H9 (cell line): ENCODE measurements at regions not wholly inside any gene's neighbourhood (a gene's known extent, or its start where the extent isn't known, plus 50 kb on each side); places are given as distances from the start of the nearest gene placed in this dataset.

Source experiments
- DNase-seq: peaks from one replicate; pipeline ENCODE4 v3.0.0-alpha.2; 2017
- H2AFZ ChIP-seq: one replicate; pipeline ENCODE4 v1.6.1; 2013; ENCODE audit warnings: mild to moderate bottlenecking, low read length, control low read depth, moderate library complexity
- H2AK5ac ChIP-seq: 2 replicates; pipeline ENCODE4 v1.6.1; 2013; ENCODE audit warnings: low read length, control low read depth, mixed read lengths; ENCODE audit not compliant: insufficient read length
- H2BK120ac ChIP-seq: one replicate; pipeline ENCODE4 v1.6.1; 2013; ENCODE audit warnings: low read depth, mild to moderate bottlenecking, low read length, control low read depth, inconsistent platforms; ENCODE audit not compliant: poor library complexity, severe bottlenecking
- H2BK12ac ChIP-seq: 2 replicates; pipeline ENCODE4 v1.6.1; 2013; ENCODE audit warnings: low read length, control low read depth, mixed read lengths, low read depth; ENCODE audit not compliant: insufficient read length
- H2BK15ac ChIP-seq: 2 replicates; pipeline ENCODE4 v1.6.1; 2013; ENCODE audit warnings: low read depth, low read length, control low read depth
- H2BK20ac ChIP-seq: one replicate; pipeline ENCODE4 v1.6.1; 2013; ENCODE audit warnings: low read depth, mild to moderate bottlenecking, low read length, control low read depth, inconsistent platforms; ENCODE audit not compliant: poor library complexity, severe bottlenecking
- H2BK5ac ChIP-seq: 2 replicates; pipeline ENCODE4 v1.6.1; 2013; ENCODE audit warnings: low read length, control low read depth, mixed read lengths; ENCODE audit not compliant: insufficient read length
- H3K14ac ChIP-seq: 2 replicates; pipeline ENCODE4 v1.6.1; 2013; ENCODE audit warnings: low read length, control low read depth; ENCODE audit not compliant: insufficient read depth
- H3K18ac ChIP-seq: 2 replicates; pipeline ENCODE4 v1.6.1; 2013; ENCODE audit warnings: low read depth, mild to moderate bottlenecking, mixed read lengths, low read length, control low read depth; ENCODE audit not compliant: insufficient read length
- H3K23ac ChIP-seq: 2 replicates; pipeline ENCODE4 v1.6.1; 2013; ENCODE audit warnings: low read length, control low read depth, mixed read lengths, low read depth; ENCODE audit not compliant: insufficient read length
- H3K23me2 ChIP-seq: 2 replicates; pipeline ENCODE4 v1.6.1; 2013; ENCODE audit warnings: low read depth, mild to moderate bottlenecking, mixed read lengths, low read length, control low read depth; ENCODE audit not compliant: insufficient read length, poor library complexity, severe bottlenecking
- H3K27ac ChIP-seq: 2 replicates; pipeline ENCODE4 v1.5.1; 2013; ENCODE audit warnings: low read length, control low read depth, mixed read lengths, low read depth; ENCODE audit not compliant: insufficient read length
- H3K27me3 ChIP-seq: 2 replicates; pipeline ENCODE4 v1.6.1; 2013; ENCODE audit warnings: low read length, control low read depth, inconsistent platforms; ENCODE audit not compliant: insufficient read depth
- H3K4ac ChIP-seq: 2 replicates; pipeline ENCODE4 v1.6.1; 2013; ENCODE audit warnings: low read depth, mild to moderate bottlenecking, control low read depth, inconsistent platforms, low read length, moderate library complexity
- H3K4me1 ChIP-seq: 2 replicates; pipeline ENCODE4 v1.6.1; 2013; ENCODE audit warnings: low read length, control low read depth, inconsistent platforms; ENCODE audit not compliant: insufficient read depth
- H3K4me2 ChIP-seq: 2 replicates; pipeline ENCODE4 v1.6.1; 2013; ENCODE audit warnings: low read length, control low read depth, mixed read lengths; ENCODE audit not compliant: insufficient read length, insufficient read depth
- H3K56ac ChIP-seq: 2 replicates; pipeline ENCODE4 v1.6.1; 2013; ENCODE audit warnings: low read depth, mild to moderate bottlenecking, mixed read lengths, low read length, control low read depth; ENCODE audit not compliant: insufficient read length
- H3K79me1 ChIP-seq: 2 replicates; pipeline ENCODE4 v1.6.1; 2013; ENCODE audit warnings: low read depth, mild to moderate bottlenecking, moderate library complexity, low read length, control low read depth, inconsistent platforms; ENCODE audit not compliant: insufficient read depth, poor library complexity, severe bottlenecking
- H3K79me2 ChIP-seq: 2 replicates; pipeline ENCODE4 v1.6.1; 2013; ENCODE audit warnings: low read length, control low read depth, inconsistent platforms; ENCODE audit not compliant: insufficient read depth
- H3K9ac ChIP-seq: 2 replicates; pipeline ENCODE4 v1.6.1; 2013; ENCODE audit warnings: low read length, control low read depth, mixed read lengths; ENCODE audit not compliant: insufficient read length; ENCODE audit errors: extremely low read depth
- H3K9me3 ChIP-seq: one replicate; pipeline ENCODE4 v1.6.1; 2013; ENCODE audit warnings: low read depth, low read length, inconsistent platforms; ENCODE audit not compliant: control insufficient read depth
- H3T11ph ChIP-seq: one replicate; pipeline ENCODE4 v1.6.1; 2013; ENCODE audit warnings: mild to moderate bottlenecking, low read length, control low read depth, inconsistent platforms
- H4K20me1 ChIP-seq: one replicate; pipeline ENCODE4 v1.6.1; 2013; ENCODE audit not compliant: control insufficient read depth, insufficient read length, insufficient read depth
- H4K5ac ChIP-seq: 2 replicates; pipeline ENCODE4 v1.6.1; 2013; ENCODE audit warnings: low read depth, mild to moderate bottlenecking, mixed read lengths, low read length, control low read depth; ENCODE audit not compliant: insufficient read length
- H4K8ac ChIP-seq: replicated peaks from 2 replicates; pipeline ENCODE4 v1.6.1; 2013; ENCODE audit warnings: low read length, control low read depth, mixed read lengths, low read depth; ENCODE audit not compliant: insufficient read length
- H4K91ac ChIP-seq: 2 replicates; pipeline ENCODE4 v1.6.1; 2013; ENCODE audit warnings: low read depth, mild to moderate bottlenecking, moderate library complexity, mixed read lengths, low read length, control low read depth; ENCODE audit not compliant: insufficient read length
- H3K27ac Mint-ChIP-seq, 3 experiments: 2 replicates in 2 of 3; 3 replicates in 1 of 3; pipeline ENCODE4 v1.8.0; 2020 to 2021; ENCODE audit warnings: mixed read lengths in 3 of 3, mild to moderate bottlenecking in 1 of 3, moderate library complexity in 1 of 3
- H3K27me3 Mint-ChIP-seq: 2 replicates; pipeline ENCODE4 v1.8.0; 2021; ENCODE audit warnings: low read depth, mild to moderate bottlenecking, moderate library complexity, mixed read lengths
- H3K36me3 Mint-ChIP-seq, 3 experiments: 2 replicates in 2 of 3; 3 replicates in 1 of 3; pipeline ENCODE4 v1.8.0; 2020 to 2021; ENCODE audit warnings: low read depth in 3 of 3, mixed read lengths in 3 of 3; ENCODE audit not compliant: insufficient read depth in 1 of 3
- H3K4me1 Mint-ChIP-seq, 2 experiments: 2 replicates each; pipeline ENCODE4 v1.8.0; 2020; ENCODE audit warnings: mixed read lengths in 2 of 2
- H3K4me3 Mint-ChIP-seq, 2 experiments: 2 replicates in 1 of 2; 3 replicates in 1 of 2; pipeline ENCODE4 v1.8.0; 2020 to 2021; ENCODE audit warnings: mild to moderate bottlenecking in 2 of 2, mixed read lengths in 2 of 2, moderate library complexity in 1 of 2
- H3K9me3 Mint-ChIP-seq, 2 experiments: 2 replicates in 1 of 2; 3 replicates in 1 of 2; pipeline ENCODE4 v1.8.0; 2020; ENCODE audit warnings: mild to moderate bottlenecking in 2 of 2, mixed read lengths in 2 of 2, moderate library complexity in 1 of 2
- TF ChIP-seq, protein P1 (sequence below): fragments of 200-600 bp; sonication (generic); conservative IDR thresholded peaks from 3 replicates; pipeline ENCODE4 v1.8.0; 2021; ENCODE audit warnings: antibody characterized with exemption, mild to moderate bottlenecking

DNA sequence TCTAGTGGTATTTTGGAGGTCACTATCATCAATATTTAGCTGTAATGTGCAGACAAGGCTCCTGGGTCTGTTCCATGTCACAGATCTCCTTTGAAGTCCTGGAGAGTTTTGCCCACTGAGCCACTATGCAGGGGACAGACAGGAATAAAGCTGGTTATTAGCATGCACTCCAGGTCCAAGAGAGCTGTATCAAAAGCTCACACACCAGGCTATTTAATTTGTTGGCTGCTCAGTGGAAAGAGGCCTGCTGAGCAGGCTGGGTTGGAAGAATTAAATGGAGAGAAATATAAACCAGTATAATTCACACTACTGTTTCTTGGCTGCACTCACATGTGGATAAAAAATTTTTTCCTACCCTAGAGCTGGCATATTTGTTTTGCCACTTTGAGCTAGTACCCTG is 113.8 kb upstream of the TAF11L2 start:
- no peaks in the 10 kb centered on the region for H4K20me1 ChIP-seq
- H3K27me3 ChIP-seq = no peaks in the 10 kb centered on the region
- Mint-ChIP-seq H3K36me3 (peaks cover 0 to 5% (median 0%) of the 10 kb centered on the region in 3 experiments; a peak in 1 of 7 replicates), H3K4me1 (peaks cover 29 to 33% of the 10 kb centered on the region in 2 experiments), H3K4me3 (no peak overlapping the region), H3K27ac (no peak overlapping the region), H3K9me3 (peaks cover 3 to 4% of the 10 kb centered on the region in 2 experiments; a peak in 2 of 5 replicates), H3K27me3 (peaks cover 10% of the 10 kb centered on the region)
- H2BK5ac ChIP-seq = no peak overlapping the region
- no peaks in the 10 kb centered on the region for H3K9me3 ChIP-seq
- no peak overlapping the region for H3K56ac ChIP-seq
- TF ChIP-seq, protein P1, sequence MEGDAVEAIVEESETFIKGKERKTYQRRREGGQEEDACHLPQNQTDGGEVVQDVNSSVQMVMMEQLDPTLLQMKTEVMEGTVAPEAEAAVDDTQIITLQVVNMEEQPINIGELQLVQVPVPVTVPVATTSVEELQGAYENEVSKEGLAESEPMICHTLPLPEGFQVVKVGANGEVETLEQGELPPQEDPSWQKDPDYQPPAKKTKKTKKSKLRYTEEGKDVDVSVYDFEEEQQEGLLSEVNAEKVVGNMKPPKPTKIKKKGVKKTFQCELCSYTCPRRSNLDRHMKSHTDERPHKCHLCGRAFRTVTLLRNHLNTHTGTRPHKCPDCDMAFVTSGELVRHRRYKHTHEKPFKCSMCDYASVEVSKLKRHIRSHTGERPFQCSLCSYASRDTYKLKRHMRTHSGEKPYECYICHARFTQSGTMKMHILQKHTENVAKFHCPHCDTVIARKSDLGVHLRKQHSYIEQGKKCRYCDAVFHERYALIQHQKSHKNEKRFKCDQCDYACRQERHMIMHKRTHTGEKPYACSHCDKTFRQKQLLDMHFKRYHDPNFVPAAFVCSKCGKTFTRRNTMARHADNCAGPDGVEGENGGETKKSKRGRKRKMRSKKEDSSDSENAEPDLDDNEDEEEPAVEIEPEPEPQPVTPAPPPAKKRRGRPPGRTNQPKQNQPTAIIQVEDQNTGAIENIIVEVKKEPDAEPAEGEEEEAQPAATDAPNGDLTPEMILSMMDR = no peak
- peaks cover 4% of the 10 kb centered on the region; the same call in 1 of the 2 replicates for H3K4me1 ChIP-seq
- no peaks in the 10 kb centered on the region for H3K79me2 ChIP-seq
- no peak overlapping the region for H3K23ac ChIP-seq
- no peak overlapping the region for H2BK20ac ChIP-seq
- no peak overlapping the region for H4K5ac ChIP-seq
- H2AFZ ChIP-seq = no peak overlapping the region
- no peaks in the 10 kb centered on the region for H3K79me1 ChIP-seq
- H2BK12ac ChIP-seq = no peak overlapping the region
- H2BK120ac ChIP-seq = no peak overlapping the region
- no peak overlapping the region for H3K4me2 ChIP-seq
- H2BK15ac ChIP-seq = no peak overlapping the region
- H4K91ac ChIP-seq = no peak overlapping the region
- H3K14ac ChIP-seq = no peak overlapping the region
- H2AK5ac ChIP-seq = no peak overlapping the region
- DNase-seq = no peak
- no peak overlapping the region for H3K18ac ChIP-seq
- H3K27ac ChIP-seq = no peak overlapping the region
- H3T11ph ChIP-seq = no peak overlapping the region
- no peaks in the 10 kb centered on the region for H3K23me2 ChIP-seq
- H3K4ac ChIP-seq = no peak overlapping the region
- H4K8ac ChIP-seq = no peak overlapping the region
- no peak overlapping the region for H3K9ac ChIP-seq
